SK-N-SH (cell line): ENCODE measurements at regions not wholly inside any gene's neighbourhood (a gene's known extent, or its start where the extent isn't known, plus 50 kb on each side); places are given as distances from the start of the nearest gene placed in this dataset.

Source experiments
- CTCF ChIA-PET: fragments of 300-600, 350-600 bp; formaldehyde crosslinking; extraction: SDS; loops from one replicate; lab custom pipeline; 2021; lab: Yijun Ruan, JAX
- POLR2A ChIA-PET: fragments of 350-600 bp; sonication (Branson Sonifier 250); formaldehyde crosslinking; extraction: SDS; loops from one replicate; lab custom pipeline; 2020; ENCODE audit warnings: antibody characterized with exemption, inconsistent platforms; lab: Yijun Ruan, JAX
- DNase-seq: peaks from one replicate; pipeline ENCODE4 v3.0.0; 2012
- H2AFZ ChIP-seq: fragments of 200-600 bp; sonication (generic); 2 replicates; pipeline ENCODE4 v1.8.1; 2016; ENCODE audit warnings: antibody characterized with exemption, mild to moderate bottlenecking, low read depth
- H3F3A ChIP-seq: fragments of 200-600 bp; sonication (generic); replicated peaks from 2 replicates; pipeline ENCODE3; 2016; ENCODE audit warnings: antibody characterized with exemption, mild to moderate bottlenecking; ENCODE audit not compliant: insufficient read depth
- H3K27ac ChIP-seq, 2 experiments: fragments of 200-500 bp in 1 of 2; fragments of 200-600 bp in 1 of 2; sonication (Bioruptor generic) in 1 of 2; sonication (generic), shearing (Covaris generic) in 1 of 2; 2 replicates each; pipeline versions ENCODE4 v1.5.1 to v1.6.1; 2014 to 2016; ENCODE audit warnings: low read depth in 2 of 2, inconsistent platforms in 1 of 2, low read length in 1 of 2, mild to moderate bottlenecking in 1 of 2, mixed read lengths in 1 of 2
- H3K27me3 ChIP-seq: fragments of 200-600 bp; sonication (generic), shearing (Covaris generic); 2 replicates; pipeline ENCODE4 v1.6.1; 2016; ENCODE audit warnings: mixed run types; ENCODE audit not compliant: insufficient read depth
- H3K36me3 ChIP-seq, 2 experiments: fragments of 200-500 bp in 1 of 2; fragments of 200-600 bp in 1 of 2; sonication (Bioruptor generic) in 1 of 2; sonication (generic) in 1 of 2; replicated peaks in 1 of 2; 2 replicates each; pipeline versions ENCODE3 to v1.5.1; 2014 to 2016; ENCODE audit warnings: low read length in 1 of 2, mild to moderate bottlenecking in 1 of 2; ENCODE audit not compliant: insufficient read depth in 2 of 2, control insufficient read depth in 1 of 2
- H3K4me1 ChIP-seq, 2 experiments: fragments of 200-500 bp in 1 of 2; fragments of 200-600 bp in 1 of 2; sonication (Bioruptor generic) in 1 of 2; sonication (generic), shearing (Covaris generic) in 1 of 2; 2 replicates each; pipeline versions ENCODE4 v1.5.1 to v1.6.1; 2014 to 2016; ENCODE audit warnings: low read depth in 1 of 2, low read length in 1 of 2, mixed run types in 1 of 2; ENCODE audit not compliant: insufficient read depth in 2 of 2, control insufficient read depth in 1 of 2
- H3K4me2 ChIP-seq: fragments of 200-600 bp; sonication (generic), shearing (Covaris generic); 2 replicates; pipeline ENCODE4 v1.6.1; 2017; ENCODE audit warnings: mixed run types
- H3K4me3 ChIP-seq, 2 experiments: fragments of 200-500 bp in 1 of 2; fragments of 200-600 bp in 1 of 2; sonication (Bioruptor generic) in 1 of 2; sonication (generic), shearing (Covaris generic) in 1 of 2; 2 replicates each; pipeline versions ENCODE4 v1.5.1 to v1.8.1; 2014 to 2016; ENCODE audit warnings: low read depth in 2 of 2, inconsistent platforms in 1 of 2, low read length in 1 of 2, mild to moderate bottlenecking in 1 of 2, mixed read lengths in 1 of 2, moderate library complexity in 1 of 2
- H3K79me2 ChIP-seq: fragments of 200-600 bp; sonication (generic); 2 replicates; pipeline ENCODE4 v1.8.1; 2017; ENCODE audit warnings: mild to moderate bottlenecking; ENCODE audit not compliant: insufficient read depth
- H3K9ac ChIP-seq: fragments of 200-600 bp; sonication (generic); 2 replicates; pipeline ENCODE4 v1.6.1; 2017; ENCODE audit warnings: mixed run types
- H3K9me2 ChIP-seq: fragments of 200-600 bp; sonication (generic); 2 replicates; pipeline ENCODE4 v1.6.1; 2017; ENCODE audit warnings: mixed run types
- H3K9me3 ChIP-seq: fragments of 200-600 bp; sonication (generic); 2 replicates; pipeline ENCODE4 v1.6.1; 2017; ENCODE audit warnings: mixed run types, mild to moderate bottlenecking, moderate library complexity
- H4K20me1 ChIP-seq: fragments of 200-600 bp; sonication (generic); 2 replicates; pipeline ENCODE4 v1.6.1; 2017; ENCODE audit warnings: mild to moderate bottlenecking, mixed run types; ENCODE audit not compliant: insufficient read depth
- CHD2 ChIP-seq: fragments of 150-350 bp; IDR thresholded peaks from 2 replicates; pipeline ENCODE4 v1.6.1; 2018; ENCODE audit warnings: low read length; ENCODE audit not compliant: partially characterized antibody
- EP300 ChIP-seq, 2 experiments: IDR thresholded peaks; 2 replicates each; pipeline versions ENCODE4 v1.4.0 to v1.6.1; 2012; ENCODE audit warnings: borderline replicate concordance in 1 of 2, low read depth in 1 of 2, low read length in 1 of 2
- FOSL2 ChIP-seq: IDR thresholded peaks from 2 replicates; pipeline ENCODE4 v1.4.0; 2012; ENCODE audit warnings: low read depth, mild to moderate bottlenecking, moderate library complexity, borderline replicate concordance
- FOXJ3 ChIP-seq: sonication (generic); formaldehyde crosslinking; IDR thresholded peaks from 2 replicates; pipeline ENCODE4 v1.5.1; 2020; ENCODE audit warnings: mild to moderate bottlenecking, missing genetic modification reagents
- FOXM1 ChIP-seq: IDR thresholded peaks from 2 replicates; pipeline ENCODE4 v1.4.0; 2012; ENCODE audit warnings: low read depth, mild to moderate bottlenecking
- JUND ChIP-seq: IDR thresholded peaks from 2 replicates; pipeline ENCODE4 v1.4.0; 2012
- MEF2A ChIP-seq: IDR thresholded peaks from 2 replicates; pipeline ENCODE4 v1.4.0; 2012; ENCODE audit warnings: low read depth, borderline replicate concordance
- NFIC ChIP-seq: IDR thresholded peaks from 2 replicates; pipeline ENCODE4 v1.4.0; 2012; ENCODE audit warnings: borderline replicate concordance
- NRF1 ChIP-seq: IDR thresholded peaks from 2 replicates; pipeline ENCODE4 v1.6.1; 2012; ENCODE audit warnings: low read depth, mild to moderate bottlenecking, low read length
- POLR2AphosphoS5 ChIP-seq: IDR thresholded peaks from 2 replicates; pipeline ENCODE4 v1.6.1; 2012; ENCODE audit warnings: low read depth, low read length
- RFX5 ChIP-seq: IDR thresholded peaks from 2 replicates; pipeline ENCODE4 v1.6.1; 2012; ENCODE audit warnings: mild to moderate bottlenecking, improper control_type of control experiment, low read length
- RXRA ChIP-seq: IDR thresholded peaks from 2 replicates; pipeline ENCODE4 v1.4.0; 2012; ENCODE audit warnings: low read depth, mild to moderate bottlenecking, borderline replicate concordance
- TAF1 ChIP-seq: IDR thresholded peaks from 2 replicates; pipeline ENCODE4 v1.6.1; 2012; ENCODE audit warnings: low read depth, mild to moderate bottlenecking, low read length, moderate library complexity, borderline replicate concordance
- TCF12 ChIP-seq: IDR thresholded peaks from 2 replicates; pipeline ENCODE4 v1.4.0; 2012
- WGBS: methylation state at CpG from one replicate; pipeline ENCODE4 v1.1.6; 2017; ENCODE audit warnings: low lambda C conversion rate; 5-methylcytosine and 5-hydroxymethylcytosine counted together
- TF ChIP-seq, protein P1 (sequence below): IDR thresholded peaks from 2 replicates; pipeline ENCODE4 v1.4.0; 2012; ENCODE audit warnings: low read depth
- TF ChIP-seq, protein P2 (sequence below): fragments of 200-600 bp; sonication (generic); IDR thresholded peaks from 2 replicates; pipeline ENCODE4 v1.6.1; 2017; ENCODE audit warnings: antibody characterized with exemption, mild to moderate bottlenecking, moderate library complexity
- TF ChIP-seq, protein P3 (sequence below): IDR thresholded peaks from 2 replicates; pipeline ENCODE4 v1.6.1; 2012; ENCODE audit warnings: mild to moderate bottlenecking, low read depth, low read length, moderate library complexity
- TF ChIP-seq, protein P4 (sequence below): IDR thresholded peaks from 2 replicates; pipeline ENCODE4 v1.4.0; 2012; ENCODE audit warnings: low read depth, borderline replicate concordance

DNA sequence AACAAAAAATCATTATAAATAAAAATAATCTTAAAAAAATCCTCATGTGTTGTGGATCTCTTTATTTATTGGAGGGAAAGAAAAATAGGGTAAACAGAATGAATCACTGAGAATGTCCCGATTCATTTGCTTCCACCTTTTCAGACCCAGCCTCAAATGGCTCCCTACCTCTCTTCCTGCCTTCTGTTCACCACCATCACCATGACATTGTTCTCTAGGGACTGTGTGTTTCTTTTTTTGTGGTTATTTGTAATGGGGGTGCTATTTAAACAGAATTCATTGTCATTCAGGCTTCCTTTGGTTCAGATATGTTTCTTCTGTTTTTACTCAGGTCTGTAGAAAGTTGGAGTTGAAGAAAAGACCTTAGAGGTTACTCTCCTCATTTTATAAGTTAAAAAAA is 198.2 kb downstream of the KIF4B start:
- no peaks in the 10 kb centered on the region for H3K27me3 ChIP-seq
- no peaks in the 10 kb centered on the region for H3K9me2 ChIP-seq
- 32% methylated on average over 1 of the region's 1 CpG for WGBS
- H3K4me3 ChIP-seq = no peak overlapping the region
- H3K9ac ChIP-seq = no peak overlapping the region
- H3F3A ChIP-seq = no peaks in the 10 kb centered on the region
- no peaks in the 10 kb centered on the region for H3K9me3 ChIP-seq
- H3K36me3 ChIP-seq = no peaks in the 10 kb centered on the region
- H3K79me2 ChIP-seq = no peaks in the 10 kb centered on the region
- CTCF ChIA-PET = no interaction called here
- H2AFZ ChIP-seq = no peak overlapping the region
- no peak overlapping the region for H3K27ac ChIP-seq
- TF ChIP-seq, protein P1, sequence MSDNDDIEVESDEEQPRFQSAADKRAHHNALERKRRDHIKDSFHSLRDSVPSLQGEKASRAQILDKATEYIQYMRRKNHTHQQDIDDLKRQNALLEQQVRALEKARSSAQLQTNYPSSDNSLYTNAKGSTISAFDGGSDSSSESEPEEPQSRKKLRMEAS = no peak
- TF ChIP-seq POLR2AphosphoS5 (no peak), TCF12 (no peak), FOSL2 (no peak), JUND (no peak), TAF1 (no peak), FOXM1 (no peak), RFX5 (no peak), MEF2A (no peak), NRF1 (no peak), EP300 (IDR thresholded peaks at IDR 0.05; ENCODE audit: borderline replicate concordance in 1 of 2, low read depth in 1 of 2, low read length in 1 of 2) (no peak), RXRA (no peak), CHD2 (no peak), FOXJ3 (CRISPR knock-in tag) (no peak), NFIC (no peak)
- TF ChIP-seq, protein P2, sequence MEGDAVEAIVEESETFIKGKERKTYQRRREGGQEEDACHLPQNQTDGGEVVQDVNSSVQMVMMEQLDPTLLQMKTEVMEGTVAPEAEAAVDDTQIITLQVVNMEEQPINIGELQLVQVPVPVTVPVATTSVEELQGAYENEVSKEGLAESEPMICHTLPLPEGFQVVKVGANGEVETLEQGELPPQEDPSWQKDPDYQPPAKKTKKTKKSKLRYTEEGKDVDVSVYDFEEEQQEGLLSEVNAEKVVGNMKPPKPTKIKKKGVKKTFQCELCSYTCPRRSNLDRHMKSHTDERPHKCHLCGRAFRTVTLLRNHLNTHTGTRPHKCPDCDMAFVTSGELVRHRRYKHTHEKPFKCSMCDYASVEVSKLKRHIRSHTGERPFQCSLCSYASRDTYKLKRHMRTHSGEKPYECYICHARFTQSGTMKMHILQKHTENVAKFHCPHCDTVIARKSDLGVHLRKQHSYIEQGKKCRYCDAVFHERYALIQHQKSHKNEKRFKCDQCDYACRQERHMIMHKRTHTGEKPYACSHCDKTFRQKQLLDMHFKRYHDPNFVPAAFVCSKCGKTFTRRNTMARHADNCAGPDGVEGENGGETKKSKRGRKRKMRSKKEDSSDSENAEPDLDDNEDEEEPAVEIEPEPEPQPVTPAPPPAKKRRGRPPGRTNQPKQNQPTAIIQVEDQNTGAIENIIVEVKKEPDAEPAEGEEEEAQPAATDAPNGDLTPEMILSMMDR = no peak
- TF ChIP-seq, protein P3, sequence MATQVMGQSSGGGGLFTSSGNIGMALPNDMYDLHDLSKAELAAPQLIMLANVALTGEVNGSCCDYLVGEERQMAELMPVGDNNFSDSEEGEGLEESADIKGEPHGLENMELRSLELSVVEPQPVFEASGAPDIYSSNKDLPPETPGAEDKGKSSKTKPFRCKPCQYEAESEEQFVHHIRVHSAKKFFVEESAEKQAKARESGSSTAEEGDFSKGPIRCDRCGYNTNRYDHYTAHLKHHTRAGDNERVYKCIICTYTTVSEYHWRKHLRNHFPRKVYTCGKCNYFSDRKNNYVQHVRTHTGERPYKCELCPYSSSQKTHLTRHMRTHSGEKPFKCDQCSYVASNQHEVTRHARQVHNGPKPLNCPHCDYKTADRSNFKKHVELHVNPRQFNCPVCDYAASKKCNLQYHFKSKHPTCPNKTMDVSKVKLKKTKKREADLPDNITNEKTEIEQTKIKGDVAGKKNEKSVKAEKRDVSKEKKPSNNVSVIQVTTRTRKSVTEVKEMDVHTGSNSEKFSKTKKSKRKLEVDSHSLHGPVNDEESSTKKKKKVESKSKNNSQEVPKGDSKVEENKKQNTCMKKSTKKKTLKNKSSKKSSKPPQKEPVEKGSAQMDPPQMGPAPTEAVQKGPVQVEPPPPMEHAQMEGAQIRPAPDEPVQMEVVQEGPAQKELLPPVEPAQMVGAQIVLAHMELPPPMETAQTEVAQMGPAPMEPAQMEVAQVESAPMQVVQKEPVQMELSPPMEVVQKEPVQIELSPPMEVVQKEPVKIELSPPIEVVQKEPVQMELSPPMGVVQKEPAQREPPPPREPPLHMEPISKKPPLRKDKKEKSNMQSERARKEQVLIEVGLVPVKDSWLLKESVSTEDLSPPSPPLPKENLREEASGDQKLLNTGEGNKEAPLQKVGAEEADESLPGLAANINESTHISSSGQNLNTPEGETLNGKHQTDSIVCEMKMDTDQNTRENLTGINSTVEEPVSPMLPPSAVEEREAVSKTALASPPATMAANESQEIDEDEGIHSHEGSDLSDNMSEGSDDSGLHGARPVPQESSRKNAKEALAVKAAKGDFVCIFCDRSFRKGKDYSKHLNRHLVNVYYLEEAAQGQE = no peak
- TF ChIP-seq, protein P4, sequence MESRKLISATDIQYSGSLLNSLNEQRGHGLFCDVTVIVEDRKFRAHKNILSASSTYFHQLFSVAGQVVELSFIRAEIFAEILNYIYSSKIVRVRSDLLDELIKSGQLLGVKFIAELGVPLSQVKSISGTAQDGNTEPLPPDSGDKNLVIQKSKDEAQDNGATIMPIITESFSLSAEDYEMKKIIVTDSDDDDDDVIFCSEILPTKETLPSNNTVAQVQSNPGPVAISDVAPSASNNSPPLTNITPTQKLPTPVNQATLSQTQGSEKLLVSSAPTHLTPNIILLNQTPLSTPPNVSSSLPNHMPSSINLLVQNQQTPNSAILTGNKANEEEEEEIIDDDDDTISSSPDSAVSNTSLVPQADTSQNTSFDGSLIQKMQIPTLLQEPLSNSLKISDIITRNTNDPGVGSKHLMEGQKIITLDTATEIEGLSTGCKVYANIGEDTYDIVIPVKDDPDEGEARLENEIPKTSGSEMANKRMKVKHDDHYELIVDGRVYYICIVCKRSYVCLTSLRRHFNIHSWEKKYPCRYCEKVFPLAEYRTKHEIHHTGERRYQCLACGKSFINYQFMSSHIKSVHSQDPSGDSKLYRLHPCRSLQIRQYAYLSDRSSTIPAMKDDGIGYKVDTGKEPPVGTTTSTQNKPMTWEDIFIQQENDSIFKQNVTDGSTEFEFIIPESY = no peak
- TF ChIP-seq, all 33 proteins: peak for 0
- Histone ChIP-seq H3K4me1 (no peaks in the 10 kb centered on the region), H4K20me1 (no peaks in the 10 kb centered on the region), H3K4me2 (no peak overlapping the region)
- DNase-seq = no peak
- POLR2A ChIA-PET = no interaction called here
